ENCODE measurements at regions not wholly inside any gene's neighbourhood (a gene's known extent, or its start where the extent isn't known, plus 50 kb on each side); places are given as distances from the start of the nearest gene placed in this dataset.

- DNase-seq (ENCODE audit: low read depth, low spot score), result no peak
Observed at GRCh38 chr7:113825832-113826231, 93.0 kb downstream of the PPP1R3A start.

- no peak for DNase-seq (ENCODE audit: low read depth, low spot score)
Observed at GRCh38 chr7:113824117-113824823, 94.5 kb downstream of the PPP1R3A start.

GRCh38 chr7:113819474-113819873, 99.3 kb downstream of the PPP1R3A start:
- DNase-seq (ENCODE audit: low read depth, low spot score), result no peak

GRCh38 chr7:113816639-113817038, 102.2 kb downstream of the PPP1R3A start:
- DNase-seq (ENCODE audit: low read depth, low spot score), result no peak

- no peak for DNase-seq (ENCODE audit: low read depth, low spot score)
Observed at GRCh38 chr7:113813471-113813870, 105.3 kb downstream of the PPP1R3A start.

- DNase-seq (ENCODE audit: low read depth, low spot score), result no peak
Observed at GRCh38 chr7:113812591-113813255, 106.1 kb downstream of the PPP1R3A start.

GRCh38 chr7:113810080-113810744, 108.6 kb downstream of the PPP1R3A start:
- DNase-seq (ENCODE audit: low read depth, low spot score), result no peak

GRCh38 chr7:113809581-113809980, 109.2 kb downstream of the PPP1R3A start:
- peak; percentile 82 for DNase-seq (ENCODE audit: low read depth, low spot score)

GRCh38 chr7:113806633-113807327, 112.0 kb downstream of the PPP1R3A start:
- DNase-seq (ENCODE audit: low read depth, low spot score), result no peak

GRCh38 chr7:113805976-113806375, 112.8 kb downstream of the PPP1R3A start:
- DNase-seq (ENCODE audit: low read depth, low spot score), result no peak

GRCh38 chr7:113804475-113805095, 114.2 kb downstream of the PPP1R3A start:
- DNase-seq (ENCODE audit: low read depth, low spot score), result no peak

GRCh38 chr7:113801751-113802150, 117.1 kb downstream of the PPP1R3A start:
- DNase-seq (ENCODE audit: low read depth, low spot score), result no peak

GRCh38 chr7:113800826-113801225, 118.0 kb downstream of the PPP1R3A start:
- DNase-seq (ENCODE audit: low read depth, low spot score), result no peak

- no peak for DNase-seq (ENCODE audit: low read depth, low spot score)
Observed at GRCh38 chr7:113799896-113800295, 118.9 kb downstream of the PPP1R3A start.

GRCh38 chr7:113797420-113798010, 121.3 kb downstream of the PPP1R3A start:
- DNase-seq (ENCODE audit: low read depth, low spot score), result no peak

GRCh38 chr7:113796557-113796956, 122.3 kb downstream of the PPP1R3A start:
- peak; percentile 87 for DNase-seq (ENCODE audit: low read depth, low spot score)

- no peak for DNase-seq (ENCODE audit: low read depth, low spot score)
Observed at GRCh38 chr7:113794573-113794972, 124.2 kb downstream of the PPP1R3A start.

- DNase-seq (ENCODE audit: low read depth, low spot score), result no peak
Observed at GRCh38 chr7:113793171-113793570, 125.6 kb downstream of the PPP1R3A start.

GRCh38 chr7:113790025-113790424, 128.8 kb downstream of the PPP1R3A start:
- no peak for DNase-seq (ENCODE audit: low read depth, low spot score)

GRCh38 chr7:113787106-113787505, 131.7 kb downstream of the PPP1R3A start:
- no peak for DNase-seq (ENCODE audit: low read depth, low spot score)

GRCh38 chr7:113784956-113785355, 133.9 kb downstream of the PPP1R3A start:
- no peak for DNase-seq (ENCODE audit: low read depth, low spot score)

All from smooth muscle cell of the brain vasculature (primary cell).